ENCODE measurements at regions not wholly inside any gene's neighbourhood (a gene's known extent, or its start where the extent isn't known, plus 50 kb on each side); places are given as distances from the start of the nearest gene placed in this dataset.

- CTCF ChIA-PET, result interaction anchor here (0.6 kb wide), 1 partner anchor 400 kb away, joined by 3 read pairs; no protein-coding TSS in a partner anchor
- H3K9me3 ChIP-seq (ENCODE audit: control insufficient read depth, insufficient read depth, low read depth, low read length), result no peaks in the 10 kb centered on the region
- H3K4me3 ChIP-seq (ENCODE audit: low read depth, low read length), result no peak overlapping the region
- POLR2A ChIA-PET, result no interaction called here
- no peak overlapping the region for H3K27ac ChIP-seq (ENCODE audit: extremely low read depth, low read depth, low read length)
- TF ChIP-seq PBX3 (CRISPR knock-in tag; IDR thresholded peaks at IDR 0.05) (no peak), ZNF239 (tag by site-specific recombination; IDR thresholded peaks at IDR 0.05) (no peak), ZSCAN23 (tag by site-specific recombination; IDR thresholded peaks at IDR 0.05) (no peak), ZNF24 (tag by site-specific recombination; IDR thresholded peaks at IDR 0.05) (no peak), ZNF184 (tag by site-specific recombination; IDR thresholded peaks at IDR 0.05) (no peak), ZSCAN30 (tag by site-specific recombination; IDR thresholded peaks at IDR 0.05) (no peak), PATZ1 (tag by site-specific recombination; IDR thresholded peaks at IDR 0.05) (no peak), GLI4 (tag by site-specific recombination; IDR thresholded peaks at IDR 0.05) (no peak), ZNF398 (tag by site-specific recombination; IDR thresholded peaks at IDR 0.05) (no peak), HOXD13 (CRISPR knock-in tag; IDR thresholded peaks at IDR 0.05; ENCODE audit: borderline replicate concordance) (no peak), ZNF449 (tag by site-specific recombination; IDR thresholded peaks at IDR 0.05) (no peak), PRDM1 (tag by site-specific recombination; IDR thresholded peaks at IDR 0.05) (no peak), ZNF155 (tag by site-specific recombination; IDR thresholded peaks at IDR 0.05) (no peak), KLF1 (tag by site-specific recombination; IDR thresholded peaks at IDR 0.05) (no peak), ZNF621 (tag by site-specific recombination; IDR thresholded peaks at IDR 0.05) (no peak), ZNF549 (tag by site-specific recombination; IDR thresholded peaks at IDR 0.05) (no peak), ZNF311 (tag by site-specific recombination; IDR thresholded peaks at IDR 0.05; ENCODE audit: borderline replicate concordance) (no peak), ZNF596 (tag by site-specific recombination; IDR thresholded peaks at IDR 0.05) (no peak), YY1 (tag by site-specific recombination; IDR thresholded peaks at IDR 0.05) (no peak)
- H3K36me3 ChIP-seq (ENCODE audit: control insufficient read depth in 2 of 2, insufficient read depth in 1 of 2, low read length in 2 of 2), result no peaks in the 10 kb centered on the region
- H3K4me1 ChIP-seq (ENCODE audit: control insufficient read depth, insufficient read depth, low read length), result no peaks in the 10 kb centered on the region
These were observed 93.9 kb downstream of the TEX35 start for GRCh38 chr1:178606839-178607238.

GRCh38 chr1:178607718-178608408, 95.0 kb downstream of the TEX35 start:
- Histone ChIP-seq H3K36me3 (ENCODE audit: control insufficient read depth in 2 of 2, insufficient read depth in 1 of 2, low read length in 2 of 2) (no peaks in the 10 kb centered on the region), H3K4me1 (ENCODE audit: control insufficient read depth, insufficient read depth, low read length) (no peaks in the 10 kb centered on the region), H3K4me3 (ENCODE audit: low read depth, low read length) (no peak overlapping the region), H3K27ac (ENCODE audit: extremely low read depth, low read depth, low read length) (no peak overlapping the region), H3K9me3 (ENCODE audit: control insufficient read depth, insufficient read depth, low read depth, low read length) (no peaks in the 10 kb centered on the region)
- CTCF ChIA-PET, result interaction anchor here (0.7 kb wide), 1 partner anchor 14 kb away, joined by 3 read pairs; no protein-coding TSS in a partner anchor
- POLR2A ChIA-PET, result no interaction called here
- TF ChIP-seq YY1 (tag by site-specific recombination; IDR thresholded peaks at IDR 0.05) (no peak), PRDM1 (tag by site-specific recombination; IDR thresholded peaks at IDR 0.05) (no peak), ZFP69B (tag by site-specific recombination; IDR thresholded peaks at IDR 0.05) (no peak), INSM2 (tag by site-specific recombination; IDR thresholded peaks at IDR 0.05) (no peak), SETDB1 (IDR thresholded peaks at IDR 0.05; ENCODE audit: insufficient read length, low read length) (no peak), ZNF654 (tag by site-specific recombination; IDR thresholded peaks at IDR 0.05; ENCODE audit: low read depth) (no peak), ZNF658 (tag by site-specific recombination; IDR thresholded peaks at IDR 0.05) (no peak), ZNF830 (tag by site-specific recombination; IDR thresholded peaks at IDR 0.05; ENCODE audit: low read depth) (no peak), ZNF140 (tag by site-specific recombination; IDR thresholded peaks at IDR 0.05) (no peak), ZNF214 (tag by site-specific recombination; IDR thresholded peaks at IDR 0.05; ENCODE audit: borderline replicate concordance) (no peak), ZNF23 (tag by site-specific recombination; IDR thresholded peaks at IDR 0.05; ENCODE audit: borderline replicate concordance) (no peak)

All from HEK293 (cell line).